ENCODE measurements at regions not wholly inside any gene's neighbourhood (a gene's known extent, or its start where the extent isn't known, plus 50 kb on each side); places are given as distances from the start of the nearest gene placed in this dataset.
A peak's percentile ranks its signal among the peaks of the same experiment; 100 is the strongest.

GRCh38 chr13:26456650-26457049 lies 100.8 kb upstream of the WASF3 start:
- DNase-seq: no peak

- DNase-seq: no peak
Measured at GRCh38 chr13:26457212-26457611, 100.3 kb upstream of the WASF3 start.

- DNase-seq: no peak
Measured at GRCh38 chr13:26458196-26458749, 99.2 kb upstream of the WASF3 start.

- DNase-seq: no peak
Measured at GRCh38 chr13:26459276-26460131, 98.0 kb upstream of the WASF3 start.

- no peak for DNase-seq
Measured at GRCh38 chr13:26460648-26461047, 96.8 kb upstream of the WASF3 start.

GRCh38 chr13:26463296-26463695 lies 94.2 kb upstream of the WASF3 start:
- no peak for DNase-seq

GRCh38 chr13:26463848-26464247 lies 93.6 kb upstream of the WASF3 start:
- DNase-seq: no peak

GRCh38 chr13:26465514-26465913 lies 92.0 kb upstream of the WASF3 start:
- no peak for DNase-seq

- no peak for DNase-seq
Measured at GRCh38 chr13:26465954-26466353, 91.5 kb upstream of the WASF3 start.

- DNase-seq: no peak
Measured at GRCh38 chr13:26468265-26468801, 89.2 kb upstream of the WASF3 start.

GRCh38 chr13:26469602-26470001 lies 87.9 kb upstream of the WASF3 start:
- no peak for DNase-seq

- DNase-seq: no peak
Measured at GRCh38 chr13:26471807-26472206, 85.7 kb upstream of the WASF3 start.

GRCh38 chr13:26473571-26474230 lies 83.8 kb upstream of the WASF3 start:
- no peak for DNase-seq

- DNase-seq: no peak
Measured at GRCh38 chr13:26474286-26474685, 83.2 kb upstream of the WASF3 start.

GRCh38 chr13:26475176-26476110 lies 82.0 kb upstream of the WASF3 start:
- no peak for DNase-seq

GRCh38 chr13:26476111-26476781 lies 81.2 kb upstream of the WASF3 start:
- peak; percentile 3 for DNase-seq

- no peak for DNase-seq
Measured at GRCh38 chr13:26476782-26477142, 80.7 kb upstream of the WASF3 start.

GRCh38 chr13:26477681-26478080 lies 79.8 kb upstream of the WASF3 start:
- DNase-seq: no peak

GRCh38 chr13:26480246-26480855 lies 77.1 kb upstream of the WASF3 start:
- no peak for DNase-seq

GRCh38 chr13:26482451-26483197 lies 74.9 kb upstream of the WASF3 start:
- peak; percentile 70 for DNase-seq

GRCh38 chr13:26483546-26483945 lies 73.9 kb upstream of the WASF3 start:
- DNase-seq: no peak
